ENCODE measurements at regions not wholly inside any gene's neighbourhood (a gene's known extent, or its start where the extent isn't known, plus 50 kb on each side); places are given as distances from the start of the nearest gene placed in this dataset.
"Not testable (repeated sequence)": the region's sequence is repeated elsewhere in the genome, so short reads cannot be mapped to it uniquely, and the experiment has no call there.

DNA sequence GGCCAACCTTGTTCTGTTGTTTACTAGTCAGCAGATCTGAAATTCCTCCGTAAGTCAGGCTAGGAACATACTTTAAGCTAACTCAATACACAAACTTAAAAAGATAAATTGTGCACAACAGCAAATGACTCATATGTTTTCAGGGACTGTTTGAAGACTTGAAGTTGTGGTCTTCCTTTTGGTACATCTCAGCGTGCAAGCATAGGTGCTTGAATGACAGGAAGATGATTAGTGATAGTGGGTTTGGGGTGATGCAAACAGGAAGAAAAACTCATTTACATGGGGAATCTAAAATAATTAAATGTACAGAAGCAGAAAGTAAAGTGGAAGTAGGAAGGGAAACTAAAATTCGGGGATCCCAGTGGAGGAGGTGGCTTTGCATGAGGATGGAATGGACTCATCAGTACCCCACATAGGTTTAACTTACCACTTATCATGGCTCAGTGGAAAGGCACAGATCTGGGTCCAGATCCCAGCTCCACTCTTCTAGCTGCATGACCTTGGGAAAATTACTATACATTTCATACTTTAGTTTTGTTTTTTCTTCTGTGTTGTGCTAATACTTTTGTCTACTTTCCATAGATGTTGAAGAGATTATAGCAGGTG, 122.3 kb downstream of the XCL2 start:
- no peak for DNase-seq (ENCODE audit: low read depth in 2 of 2)

DNA sequence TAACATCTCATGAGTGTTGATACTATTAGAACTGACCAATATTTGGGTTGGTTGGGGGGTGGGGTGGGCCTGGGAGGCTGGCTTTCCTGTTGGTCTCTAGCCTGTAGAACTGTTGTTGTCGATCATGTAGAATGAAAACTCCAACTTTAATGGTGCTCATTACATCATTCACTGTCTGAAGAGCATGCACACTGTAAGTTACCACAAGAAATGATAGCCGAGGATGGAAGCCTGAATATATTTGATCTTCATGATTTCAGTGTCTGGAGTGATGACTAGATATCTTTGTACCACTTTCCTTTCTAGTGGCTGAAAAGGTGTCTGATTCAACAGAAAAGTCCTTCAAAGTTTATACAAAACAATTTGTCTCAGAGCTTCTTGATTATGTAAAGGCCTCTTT, 123.6 kb downstream of the XCL2 start:
- no peak for DNase-seq (ENCODE audit: low read depth in 2 of 2)

DNA sequence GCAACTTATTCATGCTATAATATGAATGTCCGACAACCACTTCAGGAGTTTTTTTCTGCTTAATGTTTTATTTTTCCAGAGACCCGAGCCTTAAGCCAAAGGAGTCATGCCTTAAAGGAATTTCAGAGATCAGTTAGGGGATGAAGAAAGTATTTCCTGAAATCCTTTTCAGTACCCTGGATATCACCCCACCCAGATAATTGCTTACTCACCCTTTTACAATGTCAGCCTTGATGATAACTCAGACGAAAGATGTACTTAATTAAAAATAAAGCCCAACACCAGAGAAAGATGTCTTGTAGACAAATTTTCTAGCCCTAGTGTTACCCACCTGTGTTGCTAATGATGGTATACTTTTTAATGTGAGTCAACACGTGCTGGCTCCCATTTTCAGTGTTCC, 124.1 kb downstream of the XCL2 start:
- DNase-seq (ENCODE audit: low read depth in 2 of 2), result no peak

DNA sequence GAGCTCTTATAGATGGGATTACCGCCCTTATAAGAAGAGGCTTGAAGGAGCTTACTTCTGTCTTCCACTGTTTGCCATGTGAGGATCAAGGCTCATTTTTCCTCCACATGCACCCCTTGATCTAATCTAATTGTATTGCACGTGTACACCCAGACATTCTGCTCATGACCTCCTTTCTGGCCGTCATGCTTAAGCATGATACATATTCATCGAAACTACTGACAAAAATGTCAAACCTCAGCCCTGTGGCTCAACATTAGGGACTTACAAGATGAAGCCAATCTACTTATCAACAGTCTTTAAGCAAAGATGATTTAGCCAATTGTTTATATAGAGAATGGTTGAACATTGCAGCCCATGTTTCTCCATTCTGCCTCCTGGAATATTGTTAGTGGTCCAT, 127.6 kb downstream of the XCL2 start:
- DNase-seq (ENCODE audit: low read depth in 2 of 2), result no peak

DNA sequence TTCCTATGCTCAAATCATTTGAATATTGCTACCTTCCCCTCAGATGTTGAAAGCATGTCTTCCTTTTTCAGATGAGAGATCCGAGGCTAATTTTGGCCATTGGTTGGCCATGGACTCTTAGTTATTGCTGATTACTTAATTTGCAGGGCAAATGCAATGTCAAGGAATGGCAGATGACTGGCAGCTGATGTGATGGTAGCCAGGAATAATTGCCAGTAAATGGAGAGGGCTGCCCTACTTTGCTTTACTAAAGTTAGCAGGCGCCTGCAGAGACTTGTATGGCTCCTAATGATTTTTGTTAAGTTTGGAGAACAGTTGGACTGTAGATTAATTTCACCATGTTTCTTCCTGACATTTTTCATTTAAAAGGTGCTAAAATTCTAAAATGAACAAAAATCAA, 128.9 kb downstream of the XCL2 start:
- no peak for DNase-seq (ENCODE audit: low read depth in 2 of 2)

DNA sequence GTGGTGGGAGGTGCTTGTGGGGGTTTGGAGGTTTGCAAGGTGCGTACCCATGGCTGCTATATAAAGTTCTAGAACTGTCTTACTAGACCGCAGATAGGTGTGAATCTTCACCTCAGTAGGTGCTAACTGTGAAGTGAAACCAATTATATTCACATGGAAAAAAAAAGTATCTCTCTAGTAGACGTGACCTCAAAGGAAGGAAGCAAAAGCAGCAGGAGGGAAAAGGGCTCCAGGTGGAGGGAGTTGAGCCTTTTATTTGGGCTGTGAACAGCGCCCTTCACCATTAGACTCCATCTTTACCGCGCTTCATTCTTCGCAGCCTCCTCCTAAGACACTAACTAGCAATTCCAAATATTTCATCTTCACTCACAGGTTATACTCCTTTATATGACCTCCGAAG, 129.8 kb downstream of the TBX19 start:
- no peak for DNase-seq (ENCODE audit: low read depth in 2 of 2)

DNA sequence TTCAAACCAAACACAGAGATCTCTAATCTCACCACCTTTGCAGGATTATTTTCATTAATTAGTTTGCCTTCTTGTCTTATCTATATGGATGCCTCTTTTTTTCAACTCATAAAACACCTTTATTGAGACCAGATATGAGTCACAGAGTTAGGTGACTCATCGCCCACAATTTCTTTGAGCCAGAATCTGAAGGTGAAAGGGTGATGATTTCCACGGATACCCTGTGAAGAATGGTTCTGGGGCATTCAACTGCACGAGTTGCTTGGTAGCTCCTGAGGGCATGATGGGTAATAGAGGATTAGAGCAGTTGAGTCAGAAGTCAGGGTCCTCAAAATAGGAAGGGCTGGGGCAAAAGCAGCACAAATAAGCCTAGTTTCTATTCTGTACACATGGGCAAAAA, 128.2 kb downstream of the TBX19 start:
- peak; percentile 27 to 66 for DNase-seq (ENCODE audit: low read depth in 2 of 2)

DNA sequence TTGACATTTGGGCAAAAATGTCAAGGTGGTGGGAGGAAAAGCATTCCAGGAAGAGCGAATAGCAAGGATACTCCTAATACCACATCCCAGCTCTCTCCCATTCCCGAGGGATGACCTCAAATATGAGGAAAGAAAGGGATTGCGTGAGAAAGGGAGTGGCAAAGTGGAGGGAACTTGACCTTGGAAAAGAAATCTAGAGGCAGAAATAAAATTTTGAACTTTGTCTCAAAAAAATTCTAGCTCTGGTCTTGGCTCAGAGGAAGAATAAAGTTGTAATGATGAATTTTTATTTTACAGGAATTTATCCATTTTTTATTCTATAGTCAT, 127.8 kb downstream of the TBX19 start:
- DNase-seq (ENCODE audit: low read depth in 2 of 2), result no peak

DNA sequence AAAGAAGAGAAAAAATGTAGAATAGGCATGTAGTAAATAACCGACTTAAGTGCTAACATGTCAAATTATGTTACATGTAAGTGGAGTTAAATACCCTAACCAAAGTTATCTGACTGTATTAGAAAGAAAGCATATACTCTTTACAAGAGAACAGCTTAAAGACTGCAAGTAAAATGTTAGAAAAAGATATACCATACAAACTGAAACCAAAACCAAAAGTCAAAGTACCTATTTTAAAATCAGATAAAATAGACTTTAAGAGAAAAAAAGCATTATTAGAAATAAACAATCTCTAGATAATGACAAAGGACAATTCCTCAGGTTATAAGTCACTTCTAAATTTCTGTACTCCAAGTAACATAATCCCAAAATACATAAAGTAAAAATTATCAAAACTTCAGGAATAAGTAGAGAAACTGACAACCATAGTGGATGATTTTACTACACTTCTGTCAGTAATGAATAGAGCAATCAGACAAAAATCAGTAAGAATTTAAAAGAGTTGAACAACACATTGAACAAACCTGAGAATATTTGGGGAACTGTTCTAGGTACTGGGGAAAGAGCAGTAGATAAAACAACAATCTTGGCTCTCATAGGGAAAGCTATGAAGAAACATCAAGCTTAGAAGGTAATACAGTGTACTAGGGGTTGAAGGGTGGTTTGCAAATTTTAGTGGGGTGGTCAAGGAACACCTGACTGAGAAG, 127.3 kb downstream of the TBX19 start:
- no peak for DNase-seq (ENCODE audit: low read depth in 2 of 2)

DNA sequence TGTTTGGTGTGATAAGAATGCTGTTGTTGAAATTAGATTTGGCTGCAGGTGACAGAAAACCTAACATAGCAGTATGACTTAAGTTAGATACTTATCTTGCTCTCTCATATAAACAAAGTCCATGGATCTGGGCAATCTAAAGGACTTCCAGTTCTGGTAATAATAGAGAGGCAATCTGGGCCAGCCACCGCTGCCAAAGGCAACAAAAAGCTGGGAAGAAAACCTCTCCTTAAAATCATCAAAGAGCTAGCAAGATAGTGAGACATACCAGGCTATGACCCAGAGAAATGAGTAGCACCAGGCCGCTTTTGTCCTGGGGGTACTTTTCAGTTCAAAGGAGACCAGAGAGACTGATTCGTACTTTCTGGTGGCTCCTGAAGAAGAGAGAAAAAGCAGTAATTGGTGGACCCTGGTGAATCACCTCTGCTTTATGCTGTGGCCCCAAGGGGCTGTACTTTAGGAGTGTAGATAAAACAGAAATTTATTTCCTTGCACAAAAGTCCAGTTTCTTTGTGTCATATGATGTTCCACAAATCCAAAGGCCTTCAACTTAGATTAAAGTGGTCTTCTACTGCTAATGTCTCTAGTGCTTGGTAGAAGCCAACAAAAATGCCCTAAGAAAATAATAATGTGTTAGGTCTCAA, 125.4 kb downstream of the TBX19 start:
- no peak for DNase-seq (ENCODE audit: low read depth in 2 of 2)

DNA sequence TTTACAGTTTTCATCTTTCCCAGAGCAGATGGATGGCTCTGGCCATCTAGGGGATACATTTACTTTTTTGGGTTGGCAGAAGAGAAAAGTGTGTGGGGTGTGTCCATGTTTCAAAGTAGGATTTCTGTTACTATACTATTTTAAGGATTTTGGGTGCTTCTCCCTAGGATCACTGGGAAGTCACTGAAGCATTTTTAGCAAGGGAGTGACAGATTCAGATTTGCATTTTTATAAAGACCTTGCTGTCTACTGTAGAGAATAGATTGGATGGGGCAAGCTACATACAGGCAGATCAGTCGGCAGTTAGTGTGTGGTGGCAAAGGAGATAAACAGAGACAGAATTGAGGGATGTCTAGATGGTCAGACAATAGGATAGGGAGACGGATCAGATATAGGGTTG, 122.5 kb downstream of the TBX19 start:
- no peak for DNase-seq (ENCODE audit: low read depth in 2 of 2)

DNA sequence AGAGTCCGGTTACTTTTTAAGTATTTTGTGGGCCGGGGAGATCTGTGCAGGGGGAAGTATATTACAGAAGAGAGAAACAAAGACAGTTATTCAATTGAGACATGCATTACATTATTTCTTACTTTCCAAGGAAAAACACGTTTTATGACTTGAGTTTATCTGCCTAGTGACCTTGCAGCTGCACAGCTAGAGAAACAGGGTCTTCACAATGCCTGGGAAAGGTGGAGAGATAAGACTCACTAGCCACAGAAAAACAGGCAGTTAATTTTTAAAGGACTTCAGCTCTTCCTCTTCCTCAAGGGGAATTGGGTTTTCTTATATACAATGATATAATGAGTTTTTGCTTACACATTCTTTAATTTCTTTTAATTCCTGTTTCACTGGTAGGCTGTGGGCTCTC, 121.8 kb downstream of the TBX19 start:
- DNase-seq (ENCODE audit: low read depth in 2 of 2), result not testable (repeated sequence)

DNA sequence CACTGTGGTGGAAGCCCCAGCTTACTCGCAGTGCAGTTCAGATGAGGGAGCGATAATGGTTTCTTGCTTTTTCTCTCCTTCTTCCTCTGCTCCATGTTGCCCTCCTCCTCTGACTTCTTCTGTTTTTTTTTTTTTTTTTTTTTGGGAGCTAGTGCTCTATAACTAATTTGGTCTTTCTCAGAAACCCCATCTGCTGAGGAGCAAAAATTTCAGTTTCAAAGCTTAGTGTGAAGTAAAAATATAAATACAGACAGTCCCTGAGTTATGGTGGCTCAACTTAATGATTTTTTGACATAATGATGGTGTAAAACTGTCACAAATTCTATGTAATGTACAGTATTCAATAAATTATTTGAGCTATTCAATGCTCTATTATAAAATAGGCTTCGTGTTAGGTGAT, 120.7 kb downstream of the TBX19 start:
- no peak for DNase-seq (ENCODE audit: low read depth in 2 of 2)

DNA sequence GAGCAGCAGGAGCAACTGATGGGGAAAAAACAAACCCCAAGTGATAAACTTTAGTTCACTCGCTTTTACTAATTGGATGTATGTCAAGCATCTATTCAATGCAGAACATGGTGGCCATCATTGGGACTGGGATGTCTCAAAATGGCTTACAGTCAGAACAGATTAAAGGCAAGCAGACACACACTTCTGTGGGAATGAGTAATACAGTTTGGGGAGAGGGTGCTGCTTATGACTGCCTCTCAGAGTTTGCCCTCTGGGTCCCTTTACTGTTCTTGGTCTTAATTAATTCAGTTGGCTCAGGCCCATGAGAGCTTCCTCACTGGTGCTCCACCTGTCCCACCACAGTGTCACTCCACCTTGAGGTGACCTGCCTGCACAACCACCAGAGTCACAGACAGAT, 119.5 kb downstream of the TBX19 start:
- DNase-seq (ENCODE audit: low read depth in 2 of 2), result no peak

DNA sequence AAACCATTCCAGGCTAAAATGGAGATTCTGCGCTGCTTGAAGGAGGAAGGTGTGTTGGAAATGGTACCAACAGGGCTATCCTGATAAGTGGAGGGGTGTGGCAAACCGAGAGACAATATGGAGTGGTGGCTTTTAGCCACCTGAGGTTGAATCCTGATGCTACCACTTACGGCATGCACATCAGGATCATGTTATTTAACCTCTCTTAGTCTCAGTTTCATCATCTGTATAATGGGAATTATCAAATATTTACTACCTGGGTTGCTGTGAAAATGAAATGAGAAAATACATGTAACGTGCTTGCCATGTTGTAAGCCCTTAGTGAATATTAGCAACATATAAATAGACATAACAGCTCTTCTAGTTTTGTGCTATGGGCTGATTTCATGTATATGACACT, 117.1 kb downstream of the TBX19 start:
- no peak for DNase-seq (ENCODE audit: low read depth in 2 of 2)

DNA sequence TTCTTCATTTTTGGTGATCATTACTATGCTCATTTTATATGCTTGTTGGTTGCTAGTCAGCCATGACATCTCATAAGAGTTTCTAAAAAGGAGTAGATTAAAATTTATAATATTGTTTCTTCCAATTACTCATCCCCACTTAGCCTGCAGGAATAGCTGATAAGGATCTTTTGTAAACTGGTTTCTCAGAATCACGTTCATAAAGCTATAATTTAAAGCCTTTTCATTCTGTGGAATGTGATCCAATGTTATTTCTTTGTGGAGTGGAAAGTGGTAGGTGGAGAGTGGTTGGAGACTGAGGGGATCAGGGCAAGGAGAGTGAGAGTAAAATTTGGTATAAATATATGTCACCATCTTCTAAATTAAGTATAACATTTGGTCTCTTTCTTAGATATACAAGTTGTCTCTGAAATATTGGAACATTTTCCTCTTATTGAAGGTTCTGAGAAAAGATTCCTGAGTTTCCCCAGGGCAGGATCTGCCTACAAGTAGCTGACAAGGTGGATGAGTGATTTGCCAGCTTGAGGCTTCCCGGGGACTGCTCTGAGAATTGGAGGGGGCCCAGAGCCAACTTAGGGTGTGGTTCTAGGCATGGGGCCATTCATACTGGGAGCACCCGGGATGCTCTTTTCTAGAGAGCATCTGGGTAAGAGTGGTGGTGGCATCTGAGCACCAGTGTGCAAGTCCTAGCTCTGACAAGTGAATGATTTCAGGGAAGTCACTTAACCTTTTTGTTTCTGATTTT, 116.4 kb downstream of the TBX19 start:
- no peak for DNase-seq (ENCODE audit: low read depth in 2 of 2)

DNA sequence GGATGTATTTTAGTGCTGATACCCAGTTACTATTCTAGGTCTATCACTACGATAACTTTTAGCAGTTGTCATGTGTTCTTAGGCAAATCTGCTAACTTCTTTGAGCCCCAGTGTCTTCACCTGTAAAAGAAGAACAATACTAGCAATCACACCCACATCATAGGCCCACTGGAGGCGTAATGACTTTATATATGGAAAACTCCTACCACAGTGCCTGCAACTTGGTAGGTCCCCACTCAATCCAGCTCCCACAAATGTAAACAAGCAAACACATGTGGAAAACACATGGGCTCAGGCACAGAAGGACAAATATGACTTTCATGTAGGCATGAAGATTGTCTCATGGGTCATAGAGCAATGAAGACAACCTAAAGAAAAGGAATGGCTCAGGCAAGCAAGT, 115.8 kb downstream of the TBX19 start:
- no peak for DNase-seq (ENCODE audit: low read depth in 2 of 2)

DNA sequence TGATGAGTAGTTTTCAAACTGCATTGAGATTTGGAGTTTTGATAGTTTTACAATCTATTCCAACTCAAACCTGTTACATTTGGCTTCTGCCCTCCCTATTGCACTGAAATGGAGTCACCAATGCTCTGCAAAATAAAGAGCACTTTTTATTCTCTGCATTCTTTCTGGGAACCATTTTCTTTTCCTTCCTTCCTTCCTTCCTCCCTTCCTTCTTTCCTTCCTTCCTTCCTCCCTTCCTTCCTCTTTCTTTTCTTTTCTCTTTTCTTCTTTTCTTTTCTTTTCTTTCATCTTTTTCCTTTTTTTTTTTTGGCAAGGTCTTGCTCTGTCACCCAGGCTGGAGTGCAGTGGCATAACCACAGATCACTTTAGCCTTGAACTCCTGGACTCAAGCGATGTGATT, 114.2 kb downstream of the TBX19 start:
- no peak for DNase-seq (ENCODE audit: low read depth in 2 of 2)

DNA sequence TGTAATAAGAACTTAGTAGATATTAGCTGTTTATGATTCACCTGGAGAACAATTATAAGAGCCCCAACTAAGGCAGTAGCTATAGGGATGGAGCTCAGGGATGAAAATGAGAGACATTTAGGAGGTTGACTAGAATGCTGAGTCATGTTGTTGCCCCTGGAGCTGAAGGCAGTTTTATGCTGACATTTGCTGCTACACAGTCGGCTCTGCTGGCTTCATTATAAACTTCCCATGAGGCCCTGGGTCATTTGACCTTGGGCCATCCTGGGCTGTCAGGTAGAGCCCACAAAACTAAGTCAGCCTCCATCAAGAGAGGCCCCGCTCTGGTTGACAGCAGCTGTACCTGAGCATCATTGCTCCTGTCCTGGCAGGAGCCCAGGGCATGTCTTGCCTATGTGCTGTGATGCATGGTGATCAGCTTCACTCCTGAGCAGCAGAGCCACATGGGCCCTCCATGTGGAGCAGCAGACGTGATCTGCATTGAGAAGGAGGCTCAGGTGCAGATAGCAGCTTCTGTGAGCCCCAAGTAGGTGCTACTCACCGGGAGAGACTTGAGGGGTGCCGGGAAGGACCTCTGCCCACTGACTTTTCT, 112.4 kb downstream of the TBX19 start:
- DNase-seq (ENCODE audit: low read depth in 2 of 2), result no peak

DNA sequence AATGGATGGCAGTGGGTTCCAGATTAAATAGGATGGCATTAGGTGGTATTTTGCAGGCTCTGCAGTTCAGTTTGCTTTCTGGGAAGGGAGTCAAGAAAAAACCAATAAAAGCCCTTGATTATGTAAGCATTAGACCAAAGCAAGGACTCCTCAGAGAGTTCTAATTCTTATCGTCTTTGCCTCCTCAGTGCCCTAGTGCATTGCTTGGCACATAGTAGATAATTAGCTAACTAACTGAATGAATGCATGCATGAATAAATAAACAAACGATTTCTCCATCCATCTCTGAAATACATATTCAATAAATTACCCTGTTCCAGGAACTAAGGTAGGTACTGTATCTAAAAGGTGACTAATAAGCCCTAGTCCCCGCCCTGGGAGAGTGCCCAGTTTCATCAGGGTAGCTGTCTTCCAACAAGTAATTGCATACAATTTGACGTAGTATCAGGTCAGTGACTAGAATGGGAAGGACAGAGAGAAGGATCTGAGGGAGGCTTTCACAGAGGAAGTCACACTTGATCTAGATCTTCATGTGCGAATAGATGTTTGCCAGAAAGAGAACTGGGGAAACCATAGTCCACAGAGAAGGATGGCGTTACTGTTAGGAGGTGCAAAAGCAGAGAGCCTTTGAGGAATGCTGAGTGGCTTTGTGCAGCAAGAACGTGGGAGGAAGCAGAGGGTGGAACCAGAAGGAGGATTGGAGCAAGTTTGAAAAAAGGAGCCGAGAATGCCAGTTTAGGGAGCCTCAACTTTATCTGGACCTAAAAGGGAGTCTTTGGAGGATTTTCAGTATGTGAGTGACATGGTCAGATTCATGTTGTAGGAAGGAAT, 111.4 kb downstream of the TBX19 start:
- no peak for DNase-seq (ENCODE audit: low read depth in 2 of 2)

DNA sequence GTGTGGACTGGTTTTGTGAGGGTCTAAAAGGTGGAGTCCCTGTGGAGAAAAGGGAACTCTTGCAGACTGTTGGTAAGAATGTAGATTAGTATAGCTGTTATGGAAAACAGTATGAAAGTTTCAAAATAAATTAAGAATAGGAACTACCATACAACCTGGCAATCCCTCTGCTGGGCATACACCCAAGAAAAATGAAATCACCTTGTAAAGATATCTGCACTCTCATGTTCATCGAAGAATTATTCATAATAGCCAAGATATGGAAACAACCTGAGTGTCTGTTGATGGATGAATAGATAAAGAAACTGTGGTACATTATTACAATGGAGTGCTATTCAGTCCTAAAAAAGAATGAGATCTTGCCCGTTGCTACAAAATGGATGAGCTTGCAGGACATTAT, 109.6 kb downstream of the TBX19 start:
- no peak for DNase-seq (ENCODE audit: low read depth in 2 of 2)
